ENCODE measurements at regions not wholly inside any gene's neighbourhood (a gene's known extent, or its start where the extent isn't known, plus 50 kb on each side); places are given as distances from the start of the nearest gene placed in this dataset.
A peak's percentile ranks its signal among the peaks of the same experiment; 100 is the strongest.

DNA sequence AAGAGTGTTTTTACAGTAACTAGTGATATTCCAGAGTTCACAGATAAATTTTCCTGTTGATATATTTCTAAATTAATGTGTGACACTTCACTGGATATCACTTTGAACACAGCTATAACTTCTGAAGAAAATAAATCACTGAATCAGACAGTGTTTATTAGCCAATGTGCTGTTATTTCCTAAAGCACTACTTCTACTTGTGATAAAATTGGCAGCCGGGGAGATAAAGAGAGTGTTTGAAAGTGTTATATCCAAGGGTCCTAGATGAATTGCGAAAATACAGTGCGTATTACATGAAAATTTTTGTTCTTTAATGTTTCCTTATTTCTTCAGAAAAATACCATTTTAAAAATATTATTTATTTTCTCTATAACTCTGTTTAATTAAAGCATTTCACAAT lies 417.5 kb upstream of the ARGLU1 start:
- no peak overlapping the region for H3K4me2 ChIP-seq (ENCODE audit: low read length)
- no peaks in the 10 kb centered on the region for H3K79me2 ChIP-seq (replicated peaks; ENCODE audit: insufficient read depth, low read length)
- no peak overlapping the region for H2AFZ ChIP-seq (ENCODE audit: low read depth, low read length)
- no peaks in the 10 kb centered on the region for H3K9me3 ChIP-seq (ENCODE audit: low read length)
- H3F3A ChIP-seq (ENCODE audit: insufficient read depth, low read length, poor library complexity, severe bottlenecking) = no peaks in the 10 kb centered on the region
- no peak for TF ChIP-seq SMC3 (conservative IDR thresholded peaks at IDR 0.05; ENCODE audit: poor library complexity)
- no peak for TF ChIP-seq EZH2 (IDR thresholded peaks at IDR 0.05; ENCODE audit: borderline replicate concordance, insufficient read depth, low read length, poor library complexity, severe bottlenecking)
- TF ChIP-seq TAF1 (IDR thresholded peaks at IDR 0.05; ENCODE audit: low read depth) = no peak
- TF ChIP-seq CTCF (IDR thresholded peaks at IDR 0.05; ENCODE audit: poor library complexity, severe bottlenecking) = no peak
- no peak for TF ChIP-seq POLR2AphosphoS5 (IDR thresholded peaks at IDR 0.05)
- no peak for TF ChIP-seq RAD21 (conservative IDR thresholded peaks at IDR 0.05)
- TF ChIP-seq EP300 (conservative IDR thresholded peaks at IDR 0.05; ENCODE audit: poor library complexity, severe bottlenecking) = no peak
- TF ChIP-seq REST (IDR thresholded peaks at IDR 0.05; ENCODE audit: borderline replicate concordance) = no peak
- no peak for TF ChIP-seq MXI1 (conservative IDR thresholded peaks at IDR 0.05; ENCODE audit: poor library complexity, severe bottlenecking)
- H3K9me2 ChIP-seq (ENCODE audit: insufficient read depth, low read length) = no peaks in the 10 kb centered on the region
- H3K36me3 ChIP-seq (ENCODE audit: insufficient read depth, low read length) = no peaks in the 10 kb centered on the region
- H4K20me1 ChIP-seq (ENCODE audit: insufficient read depth) = no peaks in the 10 kb centered on the region
- H3K27ac ChIP-seq (ENCODE audit: low read length) = peak overlapping the region; percentile 14
- H3K4me3 ChIP-seq (ENCODE audit: low read length) = no peak overlapping the region
- no peaks in the 10 kb centered on the region for H3K27me3 ChIP-seq (ENCODE audit: insufficient read depth, low read depth, low read length)
- H3K9ac ChIP-seq (ENCODE audit: low read length) = no peak overlapping the region

GRCh38 chr13:106981051-106981450 lies 413.1 kb upstream of the ARGLU1 start:
- Histone ChIP-seq H2AFZ (ENCODE audit: low read depth, low read length) (no peak overlapping the region), H3K27me3 (ENCODE audit: insufficient read depth, low read depth, low read length) (no peaks in the 10 kb centered on the region), H3K9me2 (ENCODE audit: insufficient read depth, low read length) (no peaks in the 10 kb centered on the region), H3K79me2 (replicated peaks; ENCODE audit: insufficient read depth, low read length) (no peaks in the 10 kb centered on the region), H3F3A (ENCODE audit: insufficient read depth, low read length, poor library complexity, severe bottlenecking) (no peaks in the 10 kb centered on the region), H3K36me3 (ENCODE audit: insufficient read depth, low read length) (no peaks in the 10 kb centered on the region), H3K9ac (ENCODE audit: low read length) (no peak overlapping the region), H3K4me2 (ENCODE audit: low read length) (no peak overlapping the region), H3K4me3 (ENCODE audit: low read length) (no peak overlapping the region), H3K27ac (ENCODE audit: low read length) (no peak overlapping the region), H4K20me1 (ENCODE audit: insufficient read depth) (no peaks in the 10 kb centered on the region), H3K9me3 (ENCODE audit: low read length) (no peaks in the 10 kb centered on the region)
- no peak for TF ChIP-seq EP300 (conservative IDR thresholded peaks at IDR 0.05; ENCODE audit: poor library complexity, severe bottlenecking)
- TF ChIP-seq POLR2AphosphoS5 (IDR thresholded peaks at IDR 0.05) = no peak
- TF ChIP-seq MXI1 (conservative IDR thresholded peaks at IDR 0.05; ENCODE audit: poor library complexity, severe bottlenecking) = no peak
- no peak for TF ChIP-seq CTCF (IDR thresholded peaks at IDR 0.05; ENCODE audit: poor library complexity, severe bottlenecking)
- no peak for TF ChIP-seq EZH2 (IDR thresholded peaks at IDR 0.05; ENCODE audit: borderline replicate concordance, insufficient read depth, low read length, poor library complexity, severe bottlenecking)
- TF ChIP-seq REST (IDR thresholded peaks at IDR 0.05; ENCODE audit: borderline replicate concordance) = no peak
- TF ChIP-seq TAF1 (IDR thresholded peaks at IDR 0.05; ENCODE audit: low read depth) = no peak
- no peak for TF ChIP-seq SMC3 (conservative IDR thresholded peaks at IDR 0.05; ENCODE audit: poor library complexity)
- no peak for TF ChIP-seq RAD21 (conservative IDR thresholded peaks at IDR 0.05)

Data from neural cell (in vitro differentiated cells).